ENCODE measurements at regions not wholly inside any gene's neighbourhood (a gene's known extent, or its start where the extent isn't known, plus 50 kb on each side); places are given as distances from the start of the nearest gene placed in this dataset.
"Not testable (repeated sequence)": the region's sequence is repeated elsewhere in the genome, so short reads cannot be mapped to it uniquely, and the experiment has no call there.

- no peak for DNase-seq
Measured at GRCh38 chr2:16194931-16195680, 254.8 kb downstream of the MYCN start.

- no peak for DNase-seq
Measured at GRCh38 chr2:16194530-16194929, 254.2 kb downstream of the MYCN start.

- DNase-seq = no peak
Measured at GRCh38 chr2:16194096-16194390, 253.7 kb downstream of the MYCN start.

- DNase-seq = no peak
Measured at GRCh38 chr2:16192416-16193216, 252.3 kb downstream of the MYCN start.

DNA sequence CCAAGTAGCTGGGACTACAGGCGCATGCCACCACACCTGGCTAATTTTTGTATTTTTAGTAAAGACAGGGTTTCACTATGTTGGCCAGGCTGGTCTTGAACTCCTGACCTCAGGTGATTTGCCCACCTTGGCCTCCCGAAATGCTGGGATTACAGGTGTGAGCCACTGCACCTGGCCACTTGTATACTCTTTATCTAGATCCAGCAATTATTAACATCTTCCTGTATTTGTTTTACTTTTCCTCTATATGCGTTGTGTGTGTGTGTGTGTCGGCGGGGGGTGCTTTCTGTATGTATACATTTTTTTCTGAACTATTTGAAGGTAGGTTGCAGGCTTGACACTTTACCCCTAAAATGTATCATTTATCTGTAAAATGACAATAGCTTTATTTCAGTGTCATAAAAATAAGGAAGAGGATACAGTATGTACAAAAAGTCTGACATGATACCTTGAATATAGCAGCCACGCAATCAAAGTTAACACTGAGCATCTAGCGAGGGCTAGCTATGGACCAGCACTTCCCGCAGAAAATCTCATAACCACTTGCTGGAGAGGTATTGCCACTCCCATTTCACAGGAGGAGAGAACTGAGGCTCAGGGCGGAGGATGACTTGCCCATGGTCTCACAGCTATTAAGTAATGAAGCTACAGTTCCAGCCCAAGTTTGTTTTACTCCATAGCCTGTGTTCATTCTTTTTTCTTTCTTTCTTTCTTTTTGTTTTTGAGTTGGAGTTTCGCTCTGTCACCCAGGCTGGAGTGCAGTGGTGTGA is 251.3 kb downstream of the MYCN start:
- no peak for DNase-seq

DNA sequence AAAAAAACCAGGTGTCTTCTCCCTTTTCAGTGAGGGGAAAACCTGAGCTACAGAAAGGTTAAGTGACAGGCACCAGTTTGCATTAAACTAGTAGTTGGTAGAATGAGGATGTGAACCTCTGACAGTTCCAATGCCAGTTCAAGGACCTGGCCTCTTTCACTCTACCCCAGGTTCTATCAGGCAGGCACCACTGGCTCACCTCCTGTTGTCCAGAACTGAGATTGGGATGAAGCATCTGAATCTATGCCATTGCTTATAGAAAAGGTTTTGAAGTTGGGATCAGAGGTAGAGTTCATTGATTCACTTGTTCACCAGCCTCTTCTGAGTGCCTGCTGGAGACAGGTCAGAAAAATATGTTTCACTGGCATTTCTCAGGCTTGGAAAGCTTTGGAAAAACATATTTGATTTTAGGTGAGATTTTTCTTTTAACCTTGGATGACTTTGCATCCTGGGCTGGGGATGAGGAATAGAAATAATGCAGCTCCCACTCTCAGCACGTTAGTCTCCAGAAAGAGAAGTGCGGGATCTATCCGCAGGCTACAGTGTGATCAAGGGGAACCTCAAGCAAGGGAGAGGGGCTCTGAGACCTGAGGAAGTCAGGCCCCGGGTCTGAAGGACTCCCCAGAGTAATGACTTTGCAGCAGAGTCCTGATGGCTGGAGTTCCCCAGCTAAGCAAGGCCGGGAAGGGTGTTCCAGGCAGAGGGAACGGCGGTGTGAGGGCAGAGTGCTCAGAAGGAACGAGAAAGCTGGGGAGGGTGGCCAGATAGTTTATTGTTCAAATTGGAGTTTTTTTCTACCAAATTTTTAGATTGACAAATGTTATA is 250.3 kb downstream of the MYCN start:
- DNase-seq = no peak

DNA sequence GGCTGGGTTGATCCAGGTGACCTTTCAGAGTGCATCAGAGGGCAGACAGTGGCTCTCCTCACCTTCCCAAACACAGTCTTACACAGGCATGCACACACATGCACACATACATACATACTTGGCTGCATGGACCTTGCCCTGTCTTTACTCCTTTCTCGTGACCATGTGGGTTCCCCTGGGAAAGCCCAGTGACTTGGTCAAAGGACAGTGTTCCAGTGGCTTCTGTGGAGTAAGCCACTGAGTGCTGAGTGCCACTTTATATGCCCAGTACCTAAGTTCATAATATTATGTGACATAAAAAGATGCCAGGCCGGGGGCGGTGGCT is 249.4 kb downstream of the MYCN start:
- DNase-seq = no peak

GRCh38 chr2:16189029-16189835 is 248.9 kb downstream of the MYCN start:
- no peak for DNase-seq

GRCh38 chr2:16188261-16188890 is 248.0 kb downstream of the MYCN start:
- DNase-seq = no peak

DNA sequence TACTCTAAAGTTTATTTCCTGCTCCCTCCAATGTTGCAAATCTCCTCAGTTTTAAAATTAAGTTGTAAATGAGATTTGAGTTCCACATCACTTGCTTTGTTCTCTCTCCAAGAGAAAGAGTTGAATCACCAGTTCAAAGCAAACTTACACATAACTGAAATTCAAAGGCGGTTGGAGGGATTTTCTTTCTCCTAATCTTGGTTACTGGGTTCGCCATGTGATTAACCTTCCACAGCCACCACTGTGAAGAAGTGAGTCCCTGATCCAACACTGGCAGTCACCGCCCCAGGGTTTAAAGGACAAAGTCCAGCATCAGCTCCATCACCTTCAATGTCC is 247.1 kb downstream of the MYCN start:
- no peak for DNase-seq

GRCh38 chr2:16186661-16187481 is 246.5 kb downstream of the MYCN start:
- no peak for DNase-seq

DNA sequence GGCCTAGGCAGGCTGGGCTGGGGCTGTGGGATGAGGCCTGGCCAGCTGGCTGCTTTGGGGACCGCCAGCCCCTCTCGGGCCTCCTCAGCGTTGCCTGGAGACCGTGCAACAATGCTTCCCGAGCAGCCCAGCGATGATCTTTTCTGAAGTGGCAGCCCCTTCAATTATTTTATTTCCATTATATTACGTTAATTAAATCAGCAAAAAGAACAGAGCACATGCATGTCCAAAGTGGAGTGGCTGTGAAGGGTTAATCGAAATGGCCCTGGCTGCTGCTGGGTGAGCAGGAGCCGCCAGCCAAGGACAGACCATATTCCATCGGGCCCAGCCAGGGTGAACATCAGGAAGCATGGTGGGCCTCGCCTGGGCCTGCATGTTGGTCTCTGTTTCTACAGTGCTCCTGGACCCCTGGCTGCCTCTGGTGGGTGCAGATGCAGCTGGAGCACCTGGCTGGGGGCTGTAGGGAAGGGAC is 245.5 kb downstream of the MYCN start:
- no peak for DNase-seq

- no peak for DNase-seq
Measured at GRCh38 chr2:16184945-16185660, 244.8 kb downstream of the MYCN start.

GRCh38 chr2:16184341-16184890 is 244.1 kb downstream of the MYCN start:
- DNase-seq = no peak

DNA sequence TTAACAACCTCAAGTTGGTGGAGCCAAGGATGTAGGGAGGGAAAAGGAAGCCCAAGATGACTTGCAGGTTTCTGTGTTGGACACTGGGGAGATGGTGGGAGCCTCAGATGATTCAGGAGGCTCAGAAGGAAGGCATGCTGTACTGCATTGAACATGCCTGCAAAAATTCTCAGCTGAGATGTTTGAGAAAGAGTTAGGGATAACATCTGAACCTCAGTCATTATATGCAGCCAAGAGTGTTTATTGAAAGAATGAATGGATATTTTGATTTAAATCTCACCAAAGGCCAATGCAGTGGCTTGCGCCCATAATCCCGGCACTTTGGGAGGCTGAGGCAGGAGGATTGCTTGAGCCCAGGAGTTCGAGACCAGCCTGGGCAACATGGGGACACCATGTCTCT is 243.0 kb downstream of the MYCN start:
- DNase-seq = no peak

DNA sequence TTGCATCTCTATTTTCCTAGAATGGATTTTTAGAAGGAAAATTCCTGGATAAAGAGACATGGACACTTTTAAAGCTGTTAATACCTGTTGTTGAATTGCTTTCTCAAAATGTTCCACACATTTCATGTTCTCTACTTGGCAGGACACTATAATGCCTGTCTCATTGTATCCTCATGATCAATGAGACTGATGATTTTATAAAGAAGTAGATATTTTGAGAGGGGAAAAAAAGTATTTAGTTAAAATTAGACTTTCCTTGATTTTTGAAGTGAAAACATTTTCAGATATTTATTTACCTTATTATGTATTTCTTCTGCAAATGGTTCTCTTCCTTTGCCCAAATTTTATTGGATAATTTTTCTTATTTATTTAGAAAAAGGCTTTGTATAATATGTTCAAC is 242.5 kb downstream of the MYCN start:
- DNase-seq = no peak

DNA sequence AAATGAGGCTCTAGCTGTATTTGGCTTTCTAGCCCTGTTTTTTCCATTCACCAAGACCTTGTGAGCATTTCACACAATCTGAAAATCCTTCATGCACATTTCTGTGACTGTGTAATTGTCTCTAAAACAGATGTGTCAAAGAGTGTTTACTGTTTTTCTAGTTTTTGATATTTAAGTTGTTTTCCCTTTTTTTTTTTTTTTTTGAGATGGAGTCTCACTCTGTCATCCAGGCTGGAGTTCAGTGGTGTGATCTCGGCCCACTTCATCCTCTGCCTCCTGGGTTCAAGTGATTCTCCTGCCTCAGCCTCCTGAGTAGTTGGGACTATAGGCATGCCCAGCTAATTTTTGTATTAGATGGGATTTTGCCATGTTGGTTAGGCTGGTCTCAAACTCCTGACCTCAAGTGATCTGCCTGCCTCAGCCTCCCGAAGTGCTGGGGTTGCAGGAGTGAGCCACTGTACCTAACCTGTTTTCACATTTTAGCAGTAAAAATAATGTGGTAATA is 242.0 kb downstream of the MYCN start:
- not testable (repeated sequence) for DNase-seq

DNA sequence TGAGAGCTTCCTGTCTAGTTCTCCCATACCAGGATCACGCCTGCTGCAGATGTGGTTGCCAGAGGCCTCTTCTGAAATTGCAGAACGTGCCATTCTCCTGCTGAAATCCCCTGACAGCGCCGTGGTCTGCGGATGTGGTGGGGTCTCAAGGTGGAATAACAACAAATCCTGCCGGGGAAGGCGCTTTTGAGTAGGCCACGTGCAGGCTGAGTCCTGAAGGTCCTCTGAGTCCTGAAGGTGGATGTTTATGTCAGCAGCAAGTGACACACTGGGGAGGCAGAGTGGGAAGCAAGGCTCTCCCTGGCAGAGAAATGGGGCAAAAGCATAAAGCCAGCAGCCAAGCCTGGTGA is 241.4 kb downstream of the MYCN start:
- no peak for DNase-seq

DNA sequence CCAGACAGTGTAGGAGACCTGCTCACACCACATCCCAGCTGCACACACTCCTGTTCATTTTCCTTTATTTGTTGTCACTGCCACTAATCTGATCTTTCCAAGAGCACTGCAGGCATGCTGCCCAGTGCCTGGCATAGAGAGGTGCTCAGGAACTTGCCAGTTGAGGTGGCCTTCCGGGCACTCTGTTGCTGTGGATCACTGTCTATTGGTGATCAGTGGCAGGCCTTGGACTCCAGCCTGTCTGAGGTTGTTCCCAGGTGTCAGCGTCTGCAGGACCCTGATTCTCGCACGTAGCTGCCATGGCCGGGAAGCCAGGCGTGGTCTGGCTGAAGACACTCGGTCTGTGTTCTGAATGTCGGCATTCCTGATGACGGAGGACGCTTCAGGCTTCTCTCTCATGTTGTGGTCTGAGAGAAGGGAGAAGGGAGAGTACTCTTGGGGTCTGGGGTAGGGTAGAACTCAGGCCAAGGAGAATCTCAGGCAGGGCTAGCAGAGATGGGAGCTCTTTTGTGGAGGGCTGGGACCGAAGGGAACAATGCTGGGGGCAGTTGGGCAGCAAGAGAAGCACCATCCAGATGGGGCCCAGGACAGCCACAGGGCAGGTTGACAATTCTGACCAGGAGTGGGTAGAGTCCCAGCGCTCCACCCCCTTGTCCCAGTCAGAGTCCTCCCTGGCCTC is 240.9 kb downstream of the MYCN start:
- DNase-seq = no peak

Data from T-helper 9 cell (primary cell).